ENCODE measurements at regions not wholly inside any gene's neighbourhood (a gene's known extent, or its start where the extent isn't known, plus 50 kb on each side); places are given as distances from the start of the nearest gene placed in this dataset.

DNA sequence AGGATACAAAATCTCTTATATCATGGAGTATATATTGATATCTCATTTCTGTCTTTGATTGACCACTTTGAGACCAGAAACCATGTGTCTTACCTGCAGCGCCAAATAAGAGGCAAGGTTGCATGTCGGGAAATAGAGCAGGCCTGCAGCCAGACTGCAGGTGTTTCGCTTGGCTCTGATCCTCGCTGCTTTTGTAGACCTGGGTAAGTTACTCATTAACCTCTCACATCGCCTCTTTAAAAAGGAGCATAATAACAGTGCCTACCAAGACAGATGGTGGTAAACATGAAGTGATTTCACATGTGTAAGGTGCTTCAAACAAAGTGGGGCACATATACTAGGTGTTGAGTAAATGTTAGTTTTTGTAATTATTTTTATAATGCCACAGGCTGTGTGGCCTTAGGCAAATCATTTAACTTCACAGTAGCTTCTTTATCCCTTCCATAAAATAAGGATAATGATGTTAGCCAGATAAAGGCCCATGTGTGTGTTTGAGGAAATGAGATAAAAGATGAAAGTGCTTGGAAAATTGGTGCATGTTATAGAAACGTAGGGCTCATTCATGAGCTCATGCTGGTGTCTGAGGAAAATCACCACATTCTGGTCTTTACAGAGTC, 248.8 kb upstream of the MAP3K7 start:
- Mint-ChIP-seq H3K4me3 (no peak overlapping the region), H3K9me3 (no peaks in the 10 kb centered on the region), H3K27me3 (peaks cover 0 to 11% of the 10 kb centered on the region in 2 donors), H3K4me1 (ENCODE audit: low read depth in 2 of 2) (no peaks in the 10 kb centered on the region), H3K27ac (no peak overlapping the region), H3K36me3 (no peaks in the 10 kb centered on the region)
- ATAC-seq (no peak), DNase-seq (ENCODE audit: low spot score) (no peak)

GRCh38 chr6:90829311-90829710, 242.4 kb upstream of the MAP3K7 start:
- Mint-ChIP-seq H3K27me3 (no peaks in the 10 kb centered on the region), H3K4me1 (ENCODE audit: low read depth in 2 of 2) (no peaks in the 10 kb centered on the region), H3K9me3 (peaks cover 3% of the 10 kb centered on the region), H3K27ac (no peak overlapping the region), H3K36me3 (no peaks in the 10 kb centered on the region), H3K4me3 (no peak overlapping the region)
- DNase-seq (ENCODE audit: low spot score) (no peak), ATAC-seq (no peak)

DNA sequence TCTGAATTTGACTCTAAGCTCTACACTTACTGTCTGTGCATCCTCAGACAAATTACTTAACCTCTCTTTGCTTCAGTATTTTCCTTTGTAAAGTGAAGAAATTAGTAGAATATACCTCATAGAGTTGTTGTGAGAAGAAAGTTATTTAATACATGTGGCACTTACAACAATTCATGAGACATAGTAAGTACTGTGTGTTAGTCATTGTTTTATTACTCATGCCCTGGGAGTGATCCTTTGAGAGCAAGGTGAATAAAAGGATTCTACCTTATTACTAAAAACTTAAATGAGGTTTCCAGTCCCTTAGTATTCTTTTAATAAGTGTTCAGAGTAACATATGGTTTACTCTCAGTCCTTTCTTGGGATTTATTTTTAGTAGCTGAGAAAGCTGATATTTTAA, 233.6 kb upstream of the MAP3K7 start:
- ATAC-seq (no peak), DNase-seq (ENCODE audit: low spot score) (no peak)
- Mint-ChIP-seq H3K36me3 (no peaks in the 10 kb centered on the region), H3K4me1 (ENCODE audit: low read depth in 2 of 2) (no peaks in the 10 kb centered on the region), H3K4me3 (no peak overlapping the region), H3K27ac (no peak overlapping the region), H3K9me3 (no peaks in the 10 kb centered on the region), H3K27me3 (no peaks in the 10 kb centered on the region)

GRCh38 chr6:90819483-90819882, 232.6 kb upstream of the MAP3K7 start:
- DNase-seq (ENCODE audit: low spot score) (no peak), ATAC-seq (no peak)
- no peak overlapping the region for H3K27ac Mint-ChIP-seq
- no peak overlapping the region for H3K4me3 Mint-ChIP-seq
- H3K36me3 Mint-ChIP-seq: no peaks in the 10 kb centered on the region
- no peaks in the 10 kb centered on the region for H3K9me3 Mint-ChIP-seq
- no peaks in the 10 kb centered on the region for H3K27me3 Mint-ChIP-seq
- H3K4me1 Mint-ChIP-seq (ENCODE audit: low read depth in 2 of 2): no peaks in the 10 kb centered on the region

DNA sequence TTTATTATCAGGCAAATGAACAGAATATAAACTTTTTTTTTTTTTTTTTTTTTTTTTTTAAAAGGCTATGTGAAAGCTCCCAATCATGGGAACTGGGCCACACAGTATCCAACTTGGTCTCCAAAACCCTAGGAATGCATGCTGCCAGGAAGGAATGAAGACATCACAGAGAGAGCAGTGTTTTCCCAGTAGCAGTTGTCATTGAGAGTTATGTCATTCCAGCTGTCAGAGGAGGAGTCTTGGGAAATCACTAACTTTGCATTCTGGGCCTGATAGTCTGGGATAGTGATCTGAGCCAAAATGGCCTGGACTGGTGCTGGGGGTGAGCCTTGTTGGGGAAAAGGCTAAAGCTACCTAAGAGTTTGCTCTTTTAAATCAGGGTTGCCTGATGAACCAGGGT, 231.3 kb upstream of the MAP3K7 start:
- Mint-ChIP-seq H3K4me3 (no peak overlapping the region), H3K27ac (no peak overlapping the region), H3K36me3 (no peaks in the 10 kb centered on the region), H3K27me3 (no peaks in the 10 kb centered on the region), H3K4me1 (ENCODE audit: low read depth in 2 of 2) (no peaks in the 10 kb centered on the region), H3K9me3 (no peaks in the 10 kb centered on the region)
- no peak for DNase-seq (ENCODE audit: low spot score)
- ATAC-seq: no peak

DNA sequence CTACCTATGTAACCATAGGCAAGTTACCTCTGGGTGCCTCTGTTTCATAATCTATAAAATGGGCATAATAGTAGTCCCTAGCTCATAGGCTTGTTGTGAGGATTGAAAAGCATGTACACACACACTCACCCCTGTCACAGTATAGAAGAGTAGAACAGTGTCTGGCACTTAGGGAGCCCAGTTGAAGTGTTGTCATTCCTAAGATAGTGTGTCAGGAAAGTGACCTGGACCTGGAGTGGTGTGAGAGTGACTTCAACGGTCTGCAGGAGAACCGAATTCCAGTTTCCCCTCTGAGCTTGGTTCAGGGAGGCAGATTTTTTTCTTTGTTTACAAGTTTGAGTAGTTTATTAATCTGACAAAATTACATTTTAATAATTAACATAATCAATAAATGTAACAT, 229.9 kb upstream of the MAP3K7 start:
- ATAC-seq: no peak
- Mint-ChIP-seq H3K36me3 (no peaks in the 10 kb centered on the region), H3K27ac (no peak overlapping the region), H3K27me3 (no peaks in the 10 kb centered on the region), H3K4me1 (ENCODE audit: low read depth in 2 of 2) (no peaks in the 10 kb centered on the region), H3K9me3 (no peaks in the 10 kb centered on the region), H3K4me3 (no peak overlapping the region)
- DNase-seq (ENCODE audit: low spot score): no peak

DNA sequence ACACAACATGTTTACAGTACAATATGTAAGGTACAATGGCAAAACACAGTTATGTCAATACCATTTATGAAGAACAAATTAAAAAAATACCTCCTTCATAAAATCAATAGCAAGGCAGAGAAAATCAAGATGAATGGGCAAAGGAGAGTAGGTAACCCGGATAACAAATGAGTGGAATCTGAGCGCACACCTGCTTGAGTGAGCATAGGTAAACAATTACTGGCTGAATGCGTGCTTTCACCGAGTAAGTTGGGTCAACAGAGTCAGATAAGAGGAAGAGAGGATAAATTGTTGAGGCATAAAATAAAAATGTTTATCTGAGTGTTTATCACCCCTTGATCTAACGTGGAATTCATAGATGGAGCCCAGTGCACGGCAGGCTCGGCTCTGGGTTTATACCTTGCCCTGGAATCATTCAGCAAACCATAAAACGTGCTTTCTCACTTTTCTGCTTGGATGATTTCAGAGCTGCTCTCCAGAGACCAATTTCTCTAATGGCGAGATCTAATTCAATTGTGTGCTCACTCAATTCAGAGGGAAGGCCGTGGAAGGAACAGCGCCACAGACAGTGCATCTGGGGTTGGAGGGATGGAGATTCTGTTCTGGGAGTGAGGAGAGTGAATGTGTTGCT, 224.8 kb upstream of the MAP3K7 start:
- no peak for ATAC-seq
- Mint-ChIP-seq H3K36me3 (no peaks in the 10 kb centered on the region), H3K27ac (no peak overlapping the region), H3K9me3 (peaks cover under 1% of the 10 kb centered on the region), H3K4me3 (no peak overlapping the region), H3K4me1 (ENCODE audit: low read depth in 2 of 2) (no peaks in the 10 kb centered on the region), H3K27me3 (no peaks in the 10 kb centered on the region)
- DNase-seq (ENCODE audit: low spot score): no peak

GRCh38 chr6:90809035-90809434, 222.2 kb upstream of the MAP3K7 start:
- DNase-seq (ENCODE audit: low spot score) (no peak), ATAC-seq (no peak)
- Mint-ChIP-seq H3K4me1 (ENCODE audit: low read depth in 2 of 2) (no peaks in the 10 kb centered on the region), H3K27me3 (peaks cover 0 to 2% of the 10 kb centered on the region in 2 donors), H3K4me3 (no peak overlapping the region), H3K27ac (no peak overlapping the region), H3K9me3 (peaks cover 2% of the 10 kb centered on the region), H3K36me3 (no peaks in the 10 kb centered on the region)

DNA sequence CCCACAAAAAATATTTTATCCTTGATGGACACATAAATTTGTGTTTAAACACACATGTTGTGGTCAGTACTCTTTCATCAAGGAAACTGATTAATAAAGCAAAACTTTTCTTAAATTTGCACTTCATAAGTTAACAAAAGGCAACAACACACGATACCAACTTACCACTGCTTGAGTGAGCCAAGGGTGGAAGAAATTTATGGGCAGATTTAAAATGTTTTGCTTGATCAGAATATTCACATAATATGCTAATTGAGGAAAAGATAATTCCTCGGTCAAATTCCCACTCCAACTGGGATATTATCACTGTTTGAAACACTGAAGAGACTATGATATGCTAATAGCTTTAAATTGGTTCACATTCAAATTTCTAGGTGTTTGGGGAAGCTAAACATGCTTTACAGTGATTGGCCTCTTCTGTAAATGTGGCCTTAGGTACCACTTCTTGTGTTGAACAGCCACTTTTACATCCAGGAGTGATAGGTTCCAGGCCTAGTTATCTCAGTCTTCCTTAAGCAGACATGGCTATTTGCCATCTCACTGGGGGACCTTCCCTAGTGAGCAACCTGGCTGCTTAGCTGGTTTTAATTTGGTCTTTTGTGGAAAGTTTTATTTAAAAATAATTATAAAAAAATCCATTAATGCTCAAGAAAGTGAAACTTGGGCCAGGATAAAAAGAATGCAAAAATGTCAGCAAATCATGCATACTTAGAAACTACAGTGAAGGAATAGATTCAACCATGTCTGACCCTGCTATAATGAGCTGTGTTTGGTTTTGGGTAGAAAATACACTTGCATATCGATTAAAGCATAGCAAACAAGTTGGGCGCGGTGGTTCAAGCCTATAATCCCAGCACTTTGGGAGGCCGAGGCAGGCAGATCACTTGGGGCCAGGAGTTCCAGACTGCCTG, 221.2 kb upstream of the MAP3K7 start:
- Mint-ChIP-seq H3K27ac (no peak overlapping the region), H3K4me3 (no peak overlapping the region), H3K27me3 (peaks cover 0 to 7% of the 10 kb centered on the region in 2 donors), H3K36me3 (no peaks in the 10 kb centered on the region), H3K4me1 (ENCODE audit: low read depth in 2 of 2) (no peaks in the 10 kb centered on the region), H3K9me3 (peaks cover 2% of the 10 kb centered on the region)
- no peak for DNase-seq (ENCODE audit: low spot score)
- ATAC-seq: no peak

- Mint-ChIP-seq H3K27ac (no peak overlapping the region), H3K9me3 (peaks cover 2% of the 10 kb centered on the region), H3K4me3 (no peak overlapping the region), H3K4me1 (ENCODE audit: low read depth in 2 of 2) (no peaks in the 10 kb centered on the region), H3K36me3 (no peaks in the 10 kb centered on the region), H3K27me3 (peaks cover 0 to 7% of the 10 kb centered on the region in 2 donors)
- DNase-seq (ENCODE audit: low spot score) (no peak), ATAC-seq (no peak)
Measured at GRCh38 chr6:90805619-90806155, 218.8 kb upstream of the MAP3K7 start.

- peaks cover 0 to 7% of the 10 kb centered on the region in 2 donors for H3K27me3 Mint-ChIP-seq
- H3K4me3 Mint-ChIP-seq: no peak overlapping the region
- ATAC-seq: no peak
- peaks cover 2% of the 10 kb centered on the region for H3K9me3 Mint-ChIP-seq
- DNase-seq (ENCODE audit: low spot score): no peak
- no peaks in the 10 kb centered on the region for H3K4me1 Mint-ChIP-seq (ENCODE audit: low read depth in 2 of 2)
- no peak overlapping the region for H3K27ac Mint-ChIP-seq
- H3K36me3 Mint-ChIP-seq: no peaks in the 10 kb centered on the region
Measured at GRCh38 chr6:90803956-90804355, 217.1 kb upstream of the MAP3K7 start.

GRCh38 chr6:90795078-90795477, 208.2 kb upstream of the MAP3K7 start:
- H3K36me3 Mint-ChIP-seq: no peaks in the 10 kb centered on the region
- no peaks in the 10 kb centered on the region for H3K9me3 Mint-ChIP-seq
- H3K4me3 Mint-ChIP-seq: no peak overlapping the region
- no peak overlapping the region for H3K27ac Mint-ChIP-seq
- DNase-seq (ENCODE audit: low spot score) (no peak), ATAC-seq (no peak)
- H3K4me1 Mint-ChIP-seq (ENCODE audit: low read depth in 2 of 2): no peaks in the 10 kb centered on the region
- H3K27me3 Mint-ChIP-seq: no peaks in the 10 kb centered on the region

DNA sequence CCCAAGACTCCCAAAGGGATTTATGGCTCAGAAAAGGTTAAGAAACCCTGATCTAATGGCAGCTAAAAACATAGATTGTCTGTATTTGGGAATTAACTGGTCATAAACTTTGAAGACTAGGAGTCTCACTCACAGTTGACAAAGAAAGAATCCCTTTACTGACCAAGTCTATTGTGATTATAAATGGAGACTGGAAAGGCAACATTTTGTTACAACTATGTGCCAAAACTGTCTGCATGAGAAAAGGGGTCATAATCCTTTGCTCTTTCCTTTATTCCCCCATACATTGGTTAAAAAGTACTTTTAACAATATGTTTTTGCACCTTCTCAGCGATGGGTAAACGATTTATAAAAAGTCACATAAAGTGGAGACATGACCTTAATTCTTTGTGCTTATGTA, 206.9 kb upstream of the MAP3K7 start:
- no peaks in the 10 kb centered on the region for H3K4me1 Mint-ChIP-seq (ENCODE audit: low read depth in 2 of 2)
- no peak overlapping the region for H3K4me3 Mint-ChIP-seq
- H3K36me3 Mint-ChIP-seq: no peaks in the 10 kb centered on the region
- no peaks in the 10 kb centered on the region for H3K27me3 Mint-ChIP-seq
- no peaks in the 10 kb centered on the region for H3K9me3 Mint-ChIP-seq
- DNase-seq (ENCODE audit: low spot score): no peak
- H3K27ac Mint-ChIP-seq: no peak overlapping the region
- no peak for ATAC-seq

DNA sequence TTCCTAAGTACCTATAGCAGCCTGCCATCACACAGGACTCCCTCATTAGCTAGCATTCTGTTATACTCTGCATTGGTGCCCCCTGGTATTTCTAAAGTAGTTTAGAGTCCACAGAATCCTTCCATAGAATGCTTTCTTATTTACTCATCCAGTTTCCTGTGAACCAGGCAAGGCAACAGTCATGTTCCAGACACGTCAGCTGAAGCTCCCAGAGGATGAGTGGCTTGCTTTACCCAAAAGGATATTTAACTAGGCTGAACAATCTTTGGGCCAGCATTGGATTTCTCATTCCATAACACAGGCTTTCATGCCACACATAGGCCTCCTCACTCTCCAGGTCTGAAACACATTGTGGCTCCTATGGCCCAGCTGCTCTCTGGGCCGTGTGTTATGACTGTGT, 203.8 kb upstream of the MAP3K7 start:
- no peaks in the 10 kb centered on the region for H3K36me3 Mint-ChIP-seq
- DNase-seq (ENCODE audit: low spot score): no peak
- no peak overlapping the region for H3K4me3 Mint-ChIP-seq
- ATAC-seq: no peak
- no peak overlapping the region for H3K27ac Mint-ChIP-seq
- no peaks in the 10 kb centered on the region for H3K4me1 Mint-ChIP-seq (ENCODE audit: low read depth in 2 of 2)
- no peaks in the 10 kb centered on the region for H3K9me3 Mint-ChIP-seq
- H3K27me3 Mint-ChIP-seq: no peaks in the 10 kb centered on the region

Data from natural killer cell treated with Interleukin-12 subunit alpha and Interleukin-12 subunit beta and Interleukin-15 and Interleukin-18, amount 100 ng/mL, for 72 hours (primary cell).